ENCODE measurements at regions not wholly inside any gene's neighbourhood (a gene's known extent, or its start where the extent isn't known, plus 50 kb on each side); places are given as distances from the start of the nearest gene placed in this dataset.

DNA sequence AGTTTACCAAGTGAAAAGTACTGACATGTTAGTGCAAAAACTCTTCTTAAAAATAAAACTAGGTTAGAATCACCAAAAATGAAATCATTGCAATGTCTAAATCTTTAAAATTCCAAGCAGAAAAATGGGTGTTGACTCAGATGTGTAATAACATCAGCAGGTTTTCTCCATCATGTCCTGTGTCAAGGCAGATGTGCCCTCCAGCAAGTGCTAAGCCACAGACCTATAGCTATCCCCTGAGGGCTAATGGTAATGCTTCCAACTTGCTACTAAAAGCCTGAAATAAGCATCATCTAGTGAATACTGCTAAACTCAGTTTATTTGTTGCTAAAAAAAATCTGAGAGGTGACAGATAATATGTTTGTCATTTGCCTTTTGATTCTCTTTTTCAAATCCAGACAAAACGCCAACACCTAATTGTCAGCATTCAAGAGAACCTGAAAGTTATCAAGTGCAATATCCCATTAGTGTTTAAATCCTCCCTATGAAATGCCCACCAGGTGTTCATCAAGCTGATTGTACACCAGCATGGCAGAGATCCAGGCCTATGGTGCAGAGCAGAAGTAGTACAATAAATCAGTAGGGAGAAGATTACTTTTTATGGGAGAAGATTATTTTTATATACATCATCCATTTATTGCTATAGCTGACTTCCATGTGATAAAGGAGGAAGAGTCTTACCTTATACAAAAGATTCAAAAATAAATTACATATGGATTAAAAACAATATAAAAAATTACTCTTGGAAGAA is 55.1 kb upstream of the SYT9 start:
- Mint-ChIP-seq H3K4me3 (no peak overlapping the region), H3K9me3 (no peaks in the 10 kb centered on the region), H3K27me3 (ENCODE audit: low read depth, poor library complexity) (peaks cover 10% of the 10 kb centered on the region), H3K27ac (no peak overlapping the region), H3K36me3 (ENCODE audit: low read depth) (no peaks in the 10 kb centered on the region), H3K4me1 (no peaks in the 10 kb centered on the region)
- DNase-seq, result no peak
- TF ChIP-seq, protein P1, sequence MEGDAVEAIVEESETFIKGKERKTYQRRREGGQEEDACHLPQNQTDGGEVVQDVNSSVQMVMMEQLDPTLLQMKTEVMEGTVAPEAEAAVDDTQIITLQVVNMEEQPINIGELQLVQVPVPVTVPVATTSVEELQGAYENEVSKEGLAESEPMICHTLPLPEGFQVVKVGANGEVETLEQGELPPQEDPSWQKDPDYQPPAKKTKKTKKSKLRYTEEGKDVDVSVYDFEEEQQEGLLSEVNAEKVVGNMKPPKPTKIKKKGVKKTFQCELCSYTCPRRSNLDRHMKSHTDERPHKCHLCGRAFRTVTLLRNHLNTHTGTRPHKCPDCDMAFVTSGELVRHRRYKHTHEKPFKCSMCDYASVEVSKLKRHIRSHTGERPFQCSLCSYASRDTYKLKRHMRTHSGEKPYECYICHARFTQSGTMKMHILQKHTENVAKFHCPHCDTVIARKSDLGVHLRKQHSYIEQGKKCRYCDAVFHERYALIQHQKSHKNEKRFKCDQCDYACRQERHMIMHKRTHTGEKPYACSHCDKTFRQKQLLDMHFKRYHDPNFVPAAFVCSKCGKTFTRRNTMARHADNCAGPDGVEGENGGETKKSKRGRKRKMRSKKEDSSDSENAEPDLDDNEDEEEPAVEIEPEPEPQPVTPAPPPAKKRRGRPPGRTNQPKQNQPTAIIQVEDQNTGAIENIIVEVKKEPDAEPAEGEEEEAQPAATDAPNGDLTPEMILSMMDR (IDR thresholded peaks at IDR 0.05), result no peak

DNA sequence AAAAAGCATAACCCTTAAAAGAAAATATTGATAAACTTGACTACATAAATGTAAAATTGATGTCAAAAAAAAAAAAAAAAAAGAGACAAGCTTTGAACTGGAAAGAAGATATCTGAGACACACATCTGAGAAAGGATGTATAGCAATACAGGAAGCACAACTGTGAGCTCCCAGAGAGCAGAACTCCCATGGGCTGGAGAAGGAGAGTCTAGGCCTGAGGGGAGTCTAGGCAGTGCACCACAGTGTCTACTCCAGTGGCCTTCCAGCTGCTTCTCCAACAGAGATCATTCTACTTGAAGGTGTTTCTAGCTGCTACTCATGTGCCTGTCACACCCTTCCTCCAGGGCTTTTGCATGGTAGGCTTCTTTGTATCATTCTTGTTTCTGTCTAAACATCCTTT is 54.2 kb upstream of the SYT9 start:
- H3K36me3 Mint-ChIP-seq (ENCODE audit: low read depth), result no peaks in the 10 kb centered on the region
- H3K4me1 Mint-ChIP-seq, result no peaks in the 10 kb centered on the region
- peaks cover 13% of the 10 kb centered on the region for H3K27me3 Mint-ChIP-seq (ENCODE audit: low read depth, poor library complexity)
- no peak for DNase-seq
- no peak overlapping the region for H3K27ac Mint-ChIP-seq
- no peaks in the 10 kb centered on the region for H3K9me3 Mint-ChIP-seq
- no peak overlapping the region for H3K4me3 Mint-ChIP-seq
- TF ChIP-seq, protein P1 (IDR thresholded peaks at IDR 0.05), result no peak

All from nephron progenitor cell (in vitro differentiated cells).